Sigmoid colon (tissue), 6 donors: ENCODE measurements at regions not wholly inside any gene's neighbourhood (a gene's known extent, or its start where the extent isn't known, plus 50 kb on each side); places are given as distances from the start of the nearest gene placed in this dataset.

Experiments
- DNase-seq: peaks from one replicate; pipeline ENCODE4 v3.0.0-alpha.2; 2019
- H3K27ac ChIP-seq, 4 donors: fragments of 200-600 bp; sonication (generic); one replicate each; pipeline ENCODE4 v1.5.1; 2016 to 2019; ENCODE audit warnings: mild to moderate bottlenecking in 1 of 4
- H3K27me3 ChIP-seq, 3 donors: fragments of 200-600 bp; sonication (generic); one replicate each; pipeline ENCODE4 v1.5.1; 2019; ENCODE audit warnings: mild to moderate bottlenecking in 1 of 3
- H3K36me3 ChIP-seq, 4 donors: fragments of 200-600 bp; sonication (generic); one replicate each; pipeline ENCODE4 v1.5.1; 2016 to 2019
- H3K4me1 ChIP-seq, 4 donors: fragments of 200-600 bp; sonication (generic); one replicate each; pipeline ENCODE4 v1.5.1; 2017 to 2019
- H3K4me3 ChIP-seq, 4 donors: fragments of 200-600 bp; sonication (generic); one replicate each; pipeline ENCODE4 v1.5.1; 2017 to 2019; ENCODE audit warnings: mild to moderate bottlenecking in 2 of 4, moderate library complexity in 1 of 4
- H3K9me3 ChIP-seq, 4 donors: fragments of 200-600 bp in 3 of 4; sonication (generic) in 3 of 4; one replicate each; pipeline versions ENCODE4 v1.5.1 to v1.6.1; 2013 to 2019
- CTCF ChIP-seq, 4 experiments: fragments of 450-650 bp in 3 of 4; fragments of 200-600 bp in 1 of 4; IDR thresholded peaks; one replicate each; pipeline ENCODE4 v1.5.1; 2016 to 2019; ENCODE audit warnings: antibody characterized with exemption in 4 of 4, mild to moderate bottlenecking in 3 of 4, moderate library complexity in 2 of 4
- EP300 ChIP-seq, 4 donors: sonication (generic); formaldehyde crosslinking; IDR thresholded peaks; one replicate each; pipeline ENCODE4 v1.6.1; 2017; ENCODE audit warnings: antibody characterized with exemption in 4 of 4
- POLR2A ChIP-seq, 2 donors: fragments of 450-650 bp; IDR thresholded peaks; one replicate each; pipeline ENCODE4 v1.6.1; 2016; ENCODE audit warnings: antibody characterized with exemption in 2 of 2, mild to moderate bottlenecking in 2 of 2, moderate library complexity in 2 of 2
- POLR2AphosphoS5 ChIP-seq, 4 donors: sonication (generic); formaldehyde crosslinking; IDR thresholded peaks; one replicate each; pipeline ENCODE4 v1.6.1; 2017; ENCODE audit warnings: antibody characterized with exemption in 4 of 4
- WGBS, 2 donors: extraction: QIAGEN DNeasy Blood & Tissue Kit; methylation state at CpG; one replicate each; pipeline ENCODE4 v1.1.7; 2013; 5-methylcytosine and 5-hydroxymethylcytosine counted together
- intact Hi-C: fragments of 100-400 bp; cut with DNase I; formaldehyde crosslinking; loops from one replicate; pipeline ENCODE4 v1.15.1; 2023
- donor health status: healthy with polysubstance abuse.
- donor health status: healthy.

GRCh38 chr12:125288931-125289928, 224.0 kb downstream of the AACS start:
- Histone ChIP-seq H3K27me3 (no peaks in the 10 kb centered on the region), H3K36me3 (no peaks in the 10 kb centered on the region), H3K4me1 (no peaks in the 10 kb centered on the region), H3K27ac (no peak overlapping the region), H3K9me3 (peaks cover 0 to 7% (median 4%) of the 10 kb centered on the region in 4 donors), H3K4me3 (no peak overlapping the region)
- TF ChIP-seq POLR2AphosphoS5 (IDR thresholded peaks at IDR 0.05) (no peak), EP300 (IDR thresholded peaks at IDR 0.05) (no peak), CTCF (IDR thresholded peaks at IDR 0.05) (no peak), POLR2A (IDR thresholded peaks at IDR 0.05) (no peak)
- intact Hi-C loops = no loop called here
- DNase-seq = no peak
- 71 to 81% methylated on average over 7 of the region's 7 CpGs for WGBS, 2 donors

GRCh38 chr12:125289970-125290369, 224.7 kb downstream of the AACS start:
- intact Hi-C loops = no loop called here
- DNase-seq = no peak
- Histone ChIP-seq H3K27ac (no peak overlapping the region), H3K9me3 (peaks cover 0 to 7% (median 4%) of the 10 kb centered on the region in 4 donors), H3K4me1 (no peaks in the 10 kb centered on the region), H3K27me3 (no peaks in the 10 kb centered on the region), H3K36me3 (no peaks in the 10 kb centered on the region), H3K4me3 (no peak overlapping the region)
- TF ChIP-seq CTCF (IDR thresholded peaks at IDR 0.05) (no peak), POLR2A (IDR thresholded peaks at IDR 0.05) (no peak), POLR2AphosphoS5 (IDR thresholded peaks at IDR 0.05) (no peak), EP300 (IDR thresholded peaks at IDR 0.05) (no peak)
- 66 to 80% methylated on average over 9 of the region's 9 CpGs for WGBS, 2 donors

GRCh38 chr12:125292700-125293099, 227.5 kb downstream of the AACS start:
- Histone ChIP-seq H3K9me3 (peaks cover 0 to 7% (median 4%) of the 10 kb centered on the region in 4 donors), H3K4me3 (no peak overlapping the region), H3K4me1 (no peaks in the 10 kb centered on the region), H3K27me3 (no peaks in the 10 kb centered on the region), H3K27ac (no peak overlapping the region), H3K36me3 (no peaks in the 10 kb centered on the region)
- intact Hi-C loops = no loop called here
- TF ChIP-seq CTCF (IDR thresholded peaks at IDR 0.05) (no peak), POLR2AphosphoS5 (IDR thresholded peaks at IDR 0.05) (no peak), POLR2A (IDR thresholded peaks at IDR 0.05) (no peak), EP300 (IDR thresholded peaks at IDR 0.05) (no peak)
- no peak for DNase-seq
- WGBS, 2 donors = 90 to 92% methylated on average over 3 of the region's 3 CpGs

- no peak overlapping the region for H3K27ac ChIP-seq
- H3K4me3 ChIP-seq = no peak overlapping the region
- H3K36me3 ChIP-seq = no peaks in the 10 kb centered on the region
- TF ChIP-seq EP300 (IDR thresholded peaks at IDR 0.05) (no peak), POLR2A (IDR thresholded peaks at IDR 0.05) (no peak), POLR2AphosphoS5 (IDR thresholded peaks at IDR 0.05) (no peak), CTCF (IDR thresholded peaks at IDR 0.05) (no peak)
- intact Hi-C loops = no loop called here
- 88 to 94% methylated on average over 5 of the region's 5 CpGs for WGBS, 2 donors
- H3K4me1 ChIP-seq = no peaks in the 10 kb centered on the region
- peaks cover 0 to 7% (median 4%) of the 10 kb centered on the region in 4 donors for H3K9me3 ChIP-seq
- H3K27me3 ChIP-seq = no peaks in the 10 kb centered on the region
- DNase-seq = no peak
Measured at GRCh38 chr12:125295550-125295949, 230.3 kb downstream of the AACS start.
